Nephron progenitor cell (in vitro differentiated cells): ENCODE measurements at regions not wholly inside any gene's neighbourhood (a gene's known extent, or its start where the extent isn't known, plus 50 kb on each side); places are given as distances from the start of the nearest gene placed in this dataset.

Source experiments
- DNase-seq: peaks from one replicate; pipeline ENCODE4 v3.0.0; 2021
- H3K27ac Mint-ChIP-seq: 2 replicates; pipeline ENCODE4 v1.8.0; 2021; ENCODE audit warnings: mild to moderate bottlenecking, moderate library complexity, mixed read lengths
- H3K27me3 Mint-ChIP-seq: 2 replicates; pipeline ENCODE4 v1.8.0; 2021; ENCODE audit warnings: mild to moderate bottlenecking, low read depth, mixed read lengths; ENCODE audit not compliant: poor library complexity
- H3K36me3 Mint-ChIP-seq: 2 replicates; pipeline ENCODE4 v1.8.0; 2021; ENCODE audit warnings: low read depth, mixed read lengths
- H3K4me1 Mint-ChIP-seq: 2 replicates; pipeline ENCODE4 v1.8.0; 2021; ENCODE audit warnings: mixed read lengths
- H3K4me3 Mint-ChIP-seq: 2 replicates; pipeline ENCODE4 v1.8.0; 2021; ENCODE audit warnings: mild to moderate bottlenecking, moderate library complexity, mixed read lengths
- H3K9me3 Mint-ChIP-seq: 2 replicates; pipeline ENCODE4 v1.8.0; 2021; ENCODE audit warnings: mild to moderate bottlenecking, moderate library complexity, mixed read lengths
- TF ChIP-seq, protein P1 (sequence below): fragments of 200-600 bp; sonication (generic); IDR thresholded peaks from 2 replicates; pipeline ENCODE4 v1.5.0; 2021; ENCODE audit warnings: antibody characterized with exemption

GRCh38 chr9:13705918-13706317 is 426.4 kb upstream of the MPDZ start:
- Mint-ChIP-seq H3K27me3 (no peaks in the 10 kb centered on the region), H3K36me3 (no peaks in the 10 kb centered on the region), H3K4me3 (no peak overlapping the region), H3K27ac (no peak overlapping the region), H3K4me1 (peaks cover 8% of the 10 kb centered on the region), H3K9me3 (peaks cover 28% of the 10 kb centered on the region)
- no peak for DNase-seq
- TF ChIP-seq, protein P1, sequence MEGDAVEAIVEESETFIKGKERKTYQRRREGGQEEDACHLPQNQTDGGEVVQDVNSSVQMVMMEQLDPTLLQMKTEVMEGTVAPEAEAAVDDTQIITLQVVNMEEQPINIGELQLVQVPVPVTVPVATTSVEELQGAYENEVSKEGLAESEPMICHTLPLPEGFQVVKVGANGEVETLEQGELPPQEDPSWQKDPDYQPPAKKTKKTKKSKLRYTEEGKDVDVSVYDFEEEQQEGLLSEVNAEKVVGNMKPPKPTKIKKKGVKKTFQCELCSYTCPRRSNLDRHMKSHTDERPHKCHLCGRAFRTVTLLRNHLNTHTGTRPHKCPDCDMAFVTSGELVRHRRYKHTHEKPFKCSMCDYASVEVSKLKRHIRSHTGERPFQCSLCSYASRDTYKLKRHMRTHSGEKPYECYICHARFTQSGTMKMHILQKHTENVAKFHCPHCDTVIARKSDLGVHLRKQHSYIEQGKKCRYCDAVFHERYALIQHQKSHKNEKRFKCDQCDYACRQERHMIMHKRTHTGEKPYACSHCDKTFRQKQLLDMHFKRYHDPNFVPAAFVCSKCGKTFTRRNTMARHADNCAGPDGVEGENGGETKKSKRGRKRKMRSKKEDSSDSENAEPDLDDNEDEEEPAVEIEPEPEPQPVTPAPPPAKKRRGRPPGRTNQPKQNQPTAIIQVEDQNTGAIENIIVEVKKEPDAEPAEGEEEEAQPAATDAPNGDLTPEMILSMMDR = no peak

- peaks cover 8% of the 10 kb centered on the region for H3K4me1 Mint-ChIP-seq
- peaks cover 26% of the 10 kb centered on the region for H3K9me3 Mint-ChIP-seq
- H3K4me3 Mint-ChIP-seq = no peak overlapping the region
- TF ChIP-seq, protein P1 = no peak
- DNase-seq = no peak
- no peaks in the 10 kb centered on the region for H3K27me3 Mint-ChIP-seq
- H3K27ac Mint-ChIP-seq = no peak overlapping the region
- no peaks in the 10 kb centered on the region for H3K36me3 Mint-ChIP-seq
Observed at GRCh38 chr9:13705373-13705772, 425.9 kb upstream of the MPDZ start.

DNA sequence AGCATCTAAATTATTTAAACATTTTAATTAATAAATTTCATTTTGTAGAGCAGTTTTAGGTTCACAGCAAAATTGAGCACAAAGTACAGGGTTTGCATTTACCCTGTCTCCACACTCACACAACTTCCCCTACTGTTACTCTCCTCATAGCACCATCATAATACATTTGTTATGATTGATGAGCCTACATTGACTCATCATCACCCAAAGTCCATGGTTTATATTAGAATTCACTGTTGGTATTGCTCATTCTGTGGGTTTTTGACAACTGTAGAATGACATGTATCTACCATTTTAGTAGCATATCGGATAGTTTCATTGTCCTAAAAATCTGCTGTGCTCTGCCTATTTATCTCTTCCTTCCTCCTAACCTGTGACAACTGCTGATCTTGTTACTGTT is 411.1 kb upstream of the MPDZ start:
- TF ChIP-seq, protein P1 = no peak

GRCh38 chr9:13689925-13690324 is 410.4 kb upstream of the MPDZ start:
- H3K9me3 Mint-ChIP-seq = peaks cover 60% of the 10 kb centered on the region
- H3K27ac Mint-ChIP-seq = no peak overlapping the region
- DNase-seq = no peak
- peaks cover 3% of the 10 kb centered on the region for H3K27me3 Mint-ChIP-seq
- H3K4me1 Mint-ChIP-seq = peaks cover 15% of the 10 kb centered on the region
- no peak overlapping the region for H3K4me3 Mint-ChIP-seq
- TF ChIP-seq, protein P1 = no peak
- peaks cover 20% of the 10 kb centered on the region for H3K36me3 Mint-ChIP-seq

More for the DNA sequence above, 411.1 kb upstream of the MPDZ start:
- DNase-seq = no peak
- Mint-ChIP-seq H3K4me1 (peaks cover 15% of the 10 kb centered on the region), H3K27me3 (peaks cover 3% of the 10 kb centered on the region), H3K9me3 (peaks cover 60% of the 10 kb centered on the region), H3K27ac (no peak overlapping the region), H3K36me3 (peaks cover 22% of the 10 kb centered on the region), H3K4me3 (no peak overlapping the region)

GRCh38 chr9:13688990-13689600 is 409.6 kb upstream of the MPDZ start:
- H3K9me3 Mint-ChIP-seq = peaks cover 55% of the 10 kb centered on the region
- DNase-seq = no peak

More at GRCh38 chr9:13688990-13689600, 409.6 kb upstream of the MPDZ start:
- H3K4me3 Mint-ChIP-seq = no peak overlapping the region
- H3K27ac Mint-ChIP-seq = no peak overlapping the region
- TF ChIP-seq, protein P1 = no peak
- H3K36me3 Mint-ChIP-seq = peaks cover 17% of the 10 kb centered on the region
- peaks cover 15% of the 10 kb centered on the region for H3K4me1 Mint-ChIP-seq
- peaks cover 3% of the 10 kb centered on the region for H3K27me3 Mint-ChIP-seq
